PC-3 (cell line): ENCODE measurements at regions not wholly inside any gene's neighbourhood (a gene's known extent, or its start where the extent isn't known, plus 50 kb on each side); places are given as distances from the start of the nearest gene placed in this dataset.

Experiments
- EZH2phosphoT487 ChIP-seq: fragments of 300-600 bp; sonication (generic); IDR thresholded peaks from 2 replicates; pipeline ENCODE4 v1.6.1; 2018; ENCODE audit warnings: mild to moderate bottlenecking, antibody characterized with exemption, low read length, borderline replicate concordance
- TF ChIP-seq, protein P1 (sequence below): fragments of 300-600 bp; sonication (generic); conservative IDR thresholded peaks from 2 replicates; pipeline ENCODE4 v1.5.1; 2017; ENCODE audit warnings: antibody characterized with exemption, low read depth, mild to moderate bottlenecking, low read length

DNA sequence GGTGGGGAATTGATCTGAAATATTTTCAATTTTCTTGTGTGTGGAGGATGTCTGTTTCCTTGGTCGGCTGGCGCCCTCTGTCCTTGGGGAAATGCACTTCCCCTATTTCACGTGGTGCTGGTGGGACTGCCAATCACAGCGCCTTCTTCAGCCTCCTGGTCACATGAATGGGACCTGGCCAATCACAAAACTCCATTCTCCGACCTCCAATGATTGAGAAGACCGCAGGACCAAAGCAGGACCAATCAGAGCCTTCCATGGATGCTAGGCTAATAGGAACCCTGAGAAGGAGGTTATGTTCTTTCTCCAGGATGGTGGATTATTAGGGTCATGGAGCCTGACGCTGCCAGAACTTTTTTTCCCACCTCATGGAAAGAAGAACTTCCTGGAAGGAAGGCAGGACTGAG lies 188.7 kb downstream of the TTC8 start:
- TF ChIP-seq, protein P1, sequence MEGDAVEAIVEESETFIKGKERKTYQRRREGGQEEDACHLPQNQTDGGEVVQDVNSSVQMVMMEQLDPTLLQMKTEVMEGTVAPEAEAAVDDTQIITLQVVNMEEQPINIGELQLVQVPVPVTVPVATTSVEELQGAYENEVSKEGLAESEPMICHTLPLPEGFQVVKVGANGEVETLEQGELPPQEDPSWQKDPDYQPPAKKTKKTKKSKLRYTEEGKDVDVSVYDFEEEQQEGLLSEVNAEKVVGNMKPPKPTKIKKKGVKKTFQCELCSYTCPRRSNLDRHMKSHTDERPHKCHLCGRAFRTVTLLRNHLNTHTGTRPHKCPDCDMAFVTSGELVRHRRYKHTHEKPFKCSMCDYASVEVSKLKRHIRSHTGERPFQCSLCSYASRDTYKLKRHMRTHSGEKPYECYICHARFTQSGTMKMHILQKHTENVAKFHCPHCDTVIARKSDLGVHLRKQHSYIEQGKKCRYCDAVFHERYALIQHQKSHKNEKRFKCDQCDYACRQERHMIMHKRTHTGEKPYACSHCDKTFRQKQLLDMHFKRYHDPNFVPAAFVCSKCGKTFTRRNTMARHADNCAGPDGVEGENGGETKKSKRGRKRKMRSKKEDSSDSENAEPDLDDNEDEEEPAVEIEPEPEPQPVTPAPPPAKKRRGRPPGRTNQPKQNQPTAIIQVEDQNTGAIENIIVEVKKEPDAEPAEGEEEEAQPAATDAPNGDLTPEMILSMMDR: peak; percentile 71
- no peak for TF ChIP-seq EZH2phosphoT487
